NCI-H1092 treated with DMSO at 0.1 percent for 48 hours (cell line): ENCODE measurements at regions not wholly inside any gene's neighbourhood (a gene's known extent, or its start where the extent isn't known, plus 50 kb on each side); places are given as distances from the start of the nearest gene placed in this dataset.
"Not testable (repeated sequence)": the region's sequence is repeated elsewhere in the genome, so short reads cannot be mapped to it uniquely, and the experiment has no call there.

Source experiments
- DNase-seq: peaks from one replicate; lab custom pipeline; 2025; lab: John Stamatoyannopoulos, UW

GRCh38 chr12:46491548-46491947 is 119.0 kb upstream of the SLC38A2 start:
- DNase-seq, result no peak

GRCh38 chr12:46490635-46491034 is 118.1 kb upstream of the SLC38A2 start:
- DNase-seq, result no peak

- DNase-seq, result no peak
Observed at GRCh38 chr12:46489951-46490388, 117.4 kb upstream of the SLC38A2 start.

GRCh38 chr12:46487567-46488131 is 115.1 kb upstream of the SLC38A2 start:
- DNase-seq, result no peak

- no peak for DNase-seq
Observed at GRCh38 chr12:46486588-46486987, 114.0 kb upstream of the SLC38A2 start.

- no peak for DNase-seq
Observed at GRCh38 chr12:46485853-46486252, 113.3 kb upstream of the SLC38A2 start.

GRCh38 chr12:46484396-46485061 is 112.0 kb upstream of the SLC38A2 start:
- no peak for DNase-seq

GRCh38 chr12:46483572-46484395 is 111.2 kb upstream of the SLC38A2 start:
- no peak for DNase-seq

- DNase-seq, result no peak
Observed at GRCh38 chr12:46480724-46481123, 108.2 kb upstream of the SLC38A2 start.

GRCh38 chr12:46480316-46480715 is 107.7 kb upstream of the SLC38A2 start:
- no peak for DNase-seq

GRCh38 chr12:46478123-46478522 is 105.5 kb upstream of the SLC38A2 start:
- no peak for DNase-seq

GRCh38 chr12:46477541-46477940 is 105.0 kb upstream of the SLC38A2 start:
- no peak for DNase-seq

- DNase-seq, result no peak
Observed at GRCh38 chr12:46475972-46476645, 103.5 kb upstream of the SLC38A2 start.

GRCh38 chr12:46474385-46474784 is 101.8 kb upstream of the SLC38A2 start:
- not testable (repeated sequence) for DNase-seq

GRCh38 chr12:46473634-46474329 is 101.2 kb upstream of the SLC38A2 start:
- DNase-seq, result peak; percentile 72

GRCh38 chr12:46472893-46473633 is 100.5 kb upstream of the SLC38A2 start:
- peak; percentile 69 for DNase-seq

- no peak for DNase-seq
Observed at GRCh38 chr12:46472144-46472705, 99.7 kb upstream of the SLC38A2 start.

GRCh38 chr12:46471404-46471803 is 98.8 kb upstream of the SLC38A2 start:
- no peak for DNase-seq

GRCh38 chr12:46470975-46471374 is 98.4 kb upstream of the SLC38A2 start:
- no peak for DNase-seq

GRCh38 chr12:46470036-46470627 is 97.6 kb upstream of the SLC38A2 start:
- no peak for DNase-seq
